Mesothelial cell of epicardium (in vitro differentiated cells): ENCODE measurements at regions not wholly inside any gene's neighbourhood (a gene's known extent, or its start where the extent isn't known, plus 50 kb on each side); places are given as distances from the start of the nearest gene placed in this dataset.

Source experiments
- DNase-seq, 2 experiments: peaks; one replicate each; pipeline ENCODE4 v3.0.0; 2021; ENCODE audit warnings: low spot score in 2 of 2; ENCODE audit not compliant: unreplicated experiment in 2 of 2
- H3K27ac Mint-ChIP-seq: 2 replicates; pipeline ENCODE4 v1.8.0; 2021; ENCODE audit warnings: mixed read lengths
- H3K27me3 Mint-ChIP-seq: 2 replicates; pipeline ENCODE4 v1.8.0; 2021; ENCODE audit warnings: low read depth, mixed read lengths
- H3K36me3 Mint-ChIP-seq: 2 replicates; pipeline ENCODE4 v1.8.0; 2021; ENCODE audit warnings: mixed read lengths
- H3K4me1 Mint-ChIP-seq: 2 replicates; pipeline ENCODE4 v1.8.0; 2021; ENCODE audit warnings: mixed read lengths
- H3K4me3 Mint-ChIP-seq: 2 replicates; pipeline ENCODE4 v1.8.0; 2021; ENCODE audit warnings: mild to moderate bottlenecking, moderate library complexity, mixed read lengths
- H3K9me3 Mint-ChIP-seq: 2 replicates; pipeline ENCODE4 v1.8.0; 2021; ENCODE audit warnings: mixed read lengths
- TF ChIP-seq, protein P1 (sequence below): fragments of 200-600 bp; sonication (generic); IDR thresholded peaks from one replicate; pipeline ENCODE4 v1.5.0; 2021; ENCODE audit warnings: antibody characterized with exemption; ENCODE audit not compliant: unreplicated experiment

DNA sequence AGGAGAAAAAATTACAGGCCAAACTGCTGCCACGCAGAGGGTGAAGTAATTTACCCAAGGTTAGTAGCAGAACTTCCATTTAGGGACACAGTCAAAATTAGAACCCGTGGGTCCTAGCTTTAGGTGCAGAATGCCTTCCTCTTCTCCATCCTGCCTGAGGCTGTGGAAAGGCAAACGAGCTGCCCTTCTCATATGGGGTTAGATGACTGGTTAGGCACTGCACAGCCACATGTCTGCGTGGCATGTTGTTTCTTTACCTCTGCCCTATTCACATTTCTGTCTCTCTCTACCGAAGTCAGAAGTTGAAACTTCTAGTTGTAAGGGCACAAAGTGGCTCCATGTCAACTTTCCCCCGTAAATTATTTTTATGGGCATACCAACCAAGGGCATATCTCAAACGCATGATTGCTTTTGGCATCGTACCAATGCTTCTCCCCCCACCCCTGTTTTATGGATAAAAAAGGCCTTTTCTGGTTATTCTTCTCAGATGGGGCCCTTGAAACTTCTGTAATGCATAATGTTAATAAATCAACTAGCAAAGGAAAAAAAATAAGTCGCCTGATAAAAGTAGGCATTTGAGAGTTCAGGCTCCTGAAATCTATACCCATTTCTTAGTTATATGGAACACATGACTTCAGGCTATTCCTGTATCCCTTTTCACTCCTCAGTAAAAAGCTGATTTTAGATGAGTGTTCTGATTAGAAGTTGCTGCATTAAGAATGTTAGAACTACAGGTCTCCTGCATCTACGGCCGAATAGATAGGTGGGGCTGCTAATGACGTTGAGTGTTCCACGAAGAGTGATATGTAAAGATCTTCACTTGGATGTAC, 139.6 kb upstream of the NRIP1 start:
- TF ChIP-seq, protein P1, sequence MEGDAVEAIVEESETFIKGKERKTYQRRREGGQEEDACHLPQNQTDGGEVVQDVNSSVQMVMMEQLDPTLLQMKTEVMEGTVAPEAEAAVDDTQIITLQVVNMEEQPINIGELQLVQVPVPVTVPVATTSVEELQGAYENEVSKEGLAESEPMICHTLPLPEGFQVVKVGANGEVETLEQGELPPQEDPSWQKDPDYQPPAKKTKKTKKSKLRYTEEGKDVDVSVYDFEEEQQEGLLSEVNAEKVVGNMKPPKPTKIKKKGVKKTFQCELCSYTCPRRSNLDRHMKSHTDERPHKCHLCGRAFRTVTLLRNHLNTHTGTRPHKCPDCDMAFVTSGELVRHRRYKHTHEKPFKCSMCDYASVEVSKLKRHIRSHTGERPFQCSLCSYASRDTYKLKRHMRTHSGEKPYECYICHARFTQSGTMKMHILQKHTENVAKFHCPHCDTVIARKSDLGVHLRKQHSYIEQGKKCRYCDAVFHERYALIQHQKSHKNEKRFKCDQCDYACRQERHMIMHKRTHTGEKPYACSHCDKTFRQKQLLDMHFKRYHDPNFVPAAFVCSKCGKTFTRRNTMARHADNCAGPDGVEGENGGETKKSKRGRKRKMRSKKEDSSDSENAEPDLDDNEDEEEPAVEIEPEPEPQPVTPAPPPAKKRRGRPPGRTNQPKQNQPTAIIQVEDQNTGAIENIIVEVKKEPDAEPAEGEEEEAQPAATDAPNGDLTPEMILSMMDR: no peak

DNA sequence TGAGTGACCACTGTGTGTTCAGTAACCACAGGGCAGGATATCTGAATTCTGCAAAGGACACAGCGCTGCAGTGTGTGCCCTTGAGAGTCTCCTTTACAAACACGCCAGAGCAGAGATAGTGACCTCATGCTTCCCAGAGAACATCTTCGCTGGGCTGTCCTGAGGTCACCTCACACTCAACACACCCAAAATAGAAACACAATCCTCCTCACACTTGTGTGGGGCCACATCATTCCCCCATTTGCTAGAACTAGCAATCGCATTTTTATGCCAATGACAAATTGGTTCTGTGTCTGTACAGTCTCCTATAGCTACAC, 140.1 kb upstream of the NRIP1 start:
- Mint-ChIP-seq H3K36me3 (no peaks in the 10 kb centered on the region), H3K27ac (peak overlapping the region; percentile 86), H3K4me1 (peaks cover 51% of the 10 kb centered on the region), H3K9me3 (peaks cover 5% of the 10 kb centered on the region), H3K4me3 (no peak overlapping the region), H3K27me3 (no peaks in the 10 kb centered on the region)
- DNase-seq: no peak
- TF ChIP-seq, protein P1: no peak

More for the DNA sequence above, 139.6 kb upstream of the NRIP1 start:
- Mint-ChIP-seq H3K4me3 (no peak overlapping the region), H3K36me3 (no peaks in the 10 kb centered on the region), H3K9me3 (peaks cover 5% of the 10 kb centered on the region), H3K27ac (peak overlapping the region; percentile 86), H3K4me1 (peaks cover 46% of the 10 kb centered on the region), H3K27me3 (no peaks in the 10 kb centered on the region)
- DNase-seq: no peak

- TF ChIP-seq, protein P1: no peak
- Mint-ChIP-seq H3K4me3 (no peak overlapping the region), H3K9me3 (peaks cover 5% of the 10 kb centered on the region), H3K27me3 (no peaks in the 10 kb centered on the region), H3K27ac (no peak overlapping the region), H3K36me3 (no peaks in the 10 kb centered on the region), H3K4me1 (peaks cover 61% of the 10 kb centered on the region)
- DNase-seq: no peak
Observed at GRCh38 chr21:15206514-15206913, 141.7 kb upstream of the NRIP1 start.

DNA sequence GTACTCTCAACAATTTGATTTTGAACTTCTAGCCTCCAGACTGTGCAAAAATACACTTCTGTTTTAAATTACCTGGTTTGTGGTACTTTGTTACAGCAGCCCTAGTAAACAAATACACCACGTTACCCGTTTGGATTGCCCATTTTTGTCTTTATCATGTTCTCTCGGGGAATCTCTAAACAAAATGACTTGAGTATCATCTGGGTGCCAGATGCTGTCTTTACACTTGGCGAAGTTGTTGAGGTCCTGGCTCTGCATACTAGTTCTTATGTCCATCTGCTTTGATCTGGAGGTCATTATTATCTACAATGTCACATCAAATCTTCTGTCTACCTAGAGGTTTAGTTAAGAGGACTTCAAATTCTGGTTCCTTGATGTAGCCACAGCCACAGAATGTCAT, 142.4 kb upstream of the NRIP1 start:
- Mint-ChIP-seq H3K27me3 (no peaks in the 10 kb centered on the region), H3K9me3 (peaks cover 5% of the 10 kb centered on the region), H3K4me1 (peaks cover 61% of the 10 kb centered on the region), H3K27ac (no peak overlapping the region), H3K4me3 (no peak overlapping the region), H3K36me3 (no peaks in the 10 kb centered on the region)
- TF ChIP-seq, protein P1: no peak
- DNase-seq: no peak

- no peaks in the 10 kb centered on the region for H3K27me3 Mint-ChIP-seq
- TF ChIP-seq, protein P1: no peak
- peaks cover 5% of the 10 kb centered on the region for H3K9me3 Mint-ChIP-seq
- no peaks in the 10 kb centered on the region for H3K36me3 Mint-ChIP-seq
- no peak for DNase-seq
- no peak overlapping the region for H3K27ac Mint-ChIP-seq
- peaks cover 56% of the 10 kb centered on the region for H3K4me1 Mint-ChIP-seq
- no peak overlapping the region for H3K4me3 Mint-ChIP-seq
Observed at GRCh38 chr21:15207635-15208370, 143.0 kb upstream of the NRIP1 start.
